Anterior cingulate cortex (tissue), 58 donors: ENCODE measurements at regions not wholly inside any gene's neighbourhood (a gene's known extent, or its start where the extent isn't known, plus 50 kb on each side); places are given as distances from the start of the nearest gene placed in this dataset.

ENCODE experiments used
- DNase-seq, 58 donors: peaks; one replicate each; lab custom pipeline; 2025; lab: John Stamatoyannopoulos, UW

DNA sequence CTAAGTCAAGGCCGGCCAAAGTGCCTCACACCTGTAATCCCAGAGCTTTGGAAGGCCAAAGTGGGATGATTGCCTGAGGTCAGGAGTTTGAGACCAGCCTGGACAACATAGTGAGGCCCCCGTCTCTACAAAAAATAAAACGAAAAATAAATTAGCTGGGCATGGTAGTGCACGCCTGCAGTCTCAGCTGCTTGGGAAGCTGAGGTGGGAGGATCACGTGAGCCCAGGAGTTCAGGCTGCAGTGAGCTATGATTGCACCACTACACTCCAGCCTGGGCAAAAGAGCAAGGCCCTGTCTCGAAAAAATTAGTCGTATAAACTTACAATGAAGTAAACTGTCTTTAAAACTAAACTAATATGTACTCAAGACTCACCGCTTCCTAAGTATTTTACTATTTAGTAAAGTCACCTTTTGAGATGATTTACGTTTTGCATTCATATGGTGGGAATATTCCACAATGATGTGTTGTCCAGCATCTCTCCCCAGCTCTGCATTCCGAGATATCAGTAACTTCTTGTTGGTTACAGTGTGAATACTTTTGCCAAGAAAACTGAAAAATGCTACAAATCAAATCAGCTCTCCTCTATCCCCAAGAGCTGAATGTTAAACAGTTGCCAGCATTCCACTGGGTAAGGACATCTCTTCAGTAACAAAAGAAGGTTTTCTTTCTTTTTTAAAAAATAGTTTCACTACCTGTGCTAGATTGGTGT is 84.9 kb upstream of the C21orf91 start:
- DNase-seq, result no peak

DNA sequence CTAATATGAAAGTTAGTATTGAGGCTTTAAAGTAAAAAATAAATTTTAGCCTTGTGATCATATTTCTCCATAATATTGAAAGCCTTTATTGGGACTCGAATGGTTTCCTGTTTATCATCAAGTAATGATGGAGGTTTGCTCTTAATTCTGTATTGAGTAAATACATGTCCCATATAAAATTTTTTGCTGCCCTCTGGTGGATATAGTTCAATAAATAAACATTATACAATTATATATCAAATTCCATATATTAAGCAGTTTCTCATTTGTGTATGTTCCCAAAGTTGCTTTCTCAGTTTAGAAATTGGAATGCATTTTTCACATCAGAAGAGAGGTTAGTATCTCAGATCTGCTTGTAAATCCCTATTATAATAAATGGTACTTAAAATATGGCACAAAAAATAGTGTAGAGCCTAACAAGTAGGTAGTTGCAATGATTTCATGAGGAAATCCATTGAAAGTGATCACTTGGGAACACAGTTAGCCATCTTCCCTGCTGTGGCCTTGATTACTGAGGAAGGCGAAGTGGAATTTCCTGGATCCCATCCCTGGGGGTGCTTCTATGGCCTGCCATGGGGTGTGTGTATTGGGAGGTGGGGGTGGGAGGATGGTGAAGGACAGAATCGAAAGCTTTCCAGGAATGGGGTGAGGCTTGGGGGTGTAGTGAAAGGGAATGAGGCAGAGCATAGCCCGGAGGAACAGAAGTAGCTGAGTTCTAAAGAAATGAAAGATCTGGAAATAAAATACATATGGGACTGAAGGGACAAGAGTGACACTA is 84.1 kb upstream of the C21orf91 start:
- peak in 1 of 58 donors; percentile 48 for DNase-seq

DNA sequence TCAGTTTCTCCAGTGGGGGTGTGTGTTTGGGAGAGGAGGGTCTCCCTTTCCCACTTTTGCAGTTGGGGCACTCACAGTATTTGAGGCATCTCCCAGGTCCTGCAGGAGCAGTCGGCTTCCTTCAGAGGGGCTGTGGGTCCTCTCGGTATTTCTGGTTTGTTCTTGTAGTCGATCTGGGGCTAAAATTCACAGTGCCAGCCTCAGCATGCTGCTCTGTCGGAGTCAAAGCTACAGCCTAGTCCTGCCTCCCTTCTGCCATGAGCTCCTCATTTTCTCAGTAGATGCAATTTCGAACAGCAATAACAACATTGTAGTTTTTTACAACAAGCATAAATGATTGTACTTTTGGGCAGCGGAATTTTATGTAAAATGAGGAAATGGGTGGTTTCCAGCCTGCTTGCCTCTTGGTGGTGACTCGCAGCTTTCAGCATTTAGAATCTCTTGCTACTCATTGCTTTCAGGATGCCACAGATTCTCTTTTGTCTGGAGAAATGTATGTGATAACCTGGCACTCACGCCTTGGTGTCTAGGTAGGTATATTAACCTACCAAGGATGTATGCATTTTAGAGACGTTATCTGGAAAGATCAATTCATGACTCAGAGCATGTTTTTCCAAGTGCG is 82.4 kb upstream of the C21orf91 start:
- no peak for DNase-seq

DNA sequence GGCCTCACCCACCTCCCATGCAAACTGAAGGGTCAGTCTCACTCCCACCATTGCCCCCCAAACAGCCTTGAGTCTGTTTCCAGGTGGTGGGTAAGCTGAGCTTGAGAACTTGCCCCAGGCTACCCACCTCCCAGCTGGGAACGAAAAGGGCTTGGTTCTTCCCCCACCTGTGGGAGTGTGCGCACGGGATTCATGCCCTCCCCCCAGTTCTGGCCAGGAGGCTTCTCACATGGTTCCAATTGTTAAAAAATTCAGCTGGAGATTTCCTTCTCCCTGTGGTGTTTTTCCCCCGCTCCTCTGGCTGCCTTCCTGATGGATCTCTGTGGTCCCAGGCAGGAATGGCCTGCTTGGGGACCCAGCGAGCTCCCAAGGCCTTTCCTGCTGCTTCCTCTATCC is 81.8 kb upstream of the C21orf91 start:
- DNase-seq, result no peak

DNA sequence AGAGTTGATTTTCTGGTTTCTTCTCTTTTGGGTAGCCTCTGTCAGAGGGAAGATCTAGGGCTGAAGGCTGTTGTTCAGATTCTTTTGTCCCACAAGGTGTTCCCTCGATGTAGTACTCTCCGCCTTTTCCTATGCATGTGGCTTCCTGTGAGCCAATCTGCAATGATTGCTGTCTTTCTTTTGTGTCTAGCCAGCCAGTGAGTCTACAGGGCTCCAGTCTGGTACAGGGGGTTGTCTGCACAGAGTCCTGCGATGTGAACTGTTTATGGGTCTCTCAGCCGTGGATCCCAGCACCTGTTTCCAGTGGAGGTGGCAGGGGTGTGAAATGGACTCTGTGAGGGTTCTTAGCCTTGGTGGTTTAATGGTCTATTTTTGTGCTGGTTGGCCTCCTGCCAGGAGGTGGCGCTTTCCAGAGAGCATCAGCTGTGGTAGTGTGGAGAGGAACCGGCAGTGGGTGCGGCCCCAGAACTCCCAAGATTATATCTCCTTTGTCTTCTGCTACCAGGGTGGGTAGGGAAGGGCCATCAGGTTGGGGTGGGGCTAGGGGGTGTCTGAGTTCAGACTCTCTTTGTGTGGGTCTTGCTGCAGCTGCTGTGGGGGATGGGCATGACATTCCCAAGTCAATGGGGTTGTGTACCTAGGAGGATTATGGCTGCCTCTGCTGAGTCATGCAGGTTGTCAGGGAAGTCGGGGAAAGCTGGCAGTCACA is 81.3 kb upstream of the C21orf91 start:
- no peak for DNase-seq

DNA sequence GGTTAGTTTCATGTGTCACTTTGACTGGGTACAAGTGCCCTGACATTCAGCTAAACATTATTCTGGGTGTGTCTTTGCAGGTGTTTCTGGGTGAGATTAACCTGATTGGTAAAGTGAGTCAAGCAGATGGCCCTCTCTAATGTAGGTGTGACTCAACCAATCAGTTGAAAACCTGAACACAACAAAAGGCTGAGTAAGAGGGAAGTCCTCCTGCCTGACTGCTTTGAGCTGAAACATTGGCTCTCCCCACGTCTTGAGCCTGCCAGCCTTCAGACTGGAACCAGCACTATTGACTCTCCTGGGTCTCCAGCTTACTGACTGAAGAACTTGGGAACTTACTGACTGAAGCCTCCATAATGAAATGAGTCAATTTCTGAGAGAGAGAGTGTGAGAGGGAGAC is 70.0 kb upstream of the C21orf91 start:
- DNase-seq, result no peak

DNA sequence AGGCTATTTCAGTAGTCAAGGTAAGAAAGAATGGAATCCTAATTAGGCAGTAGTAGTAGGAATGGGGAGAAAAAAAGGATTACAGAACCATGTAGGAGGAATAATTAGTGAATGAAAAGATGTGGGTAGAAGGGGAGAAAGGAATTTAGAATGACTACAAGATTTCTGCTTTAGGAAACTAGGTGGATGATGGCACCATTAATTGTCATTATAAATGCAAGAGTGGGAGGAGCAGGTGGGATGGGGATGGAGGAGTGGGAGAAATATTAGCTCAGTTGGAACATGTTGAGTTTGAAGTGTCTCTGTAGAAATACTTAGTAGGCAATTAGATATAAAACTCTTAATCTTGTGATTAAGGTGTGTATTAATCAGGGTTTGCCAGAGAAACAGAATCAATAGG is 50.0 kb upstream of the C21orf91 start:
- DNase-seq, result no peak
